ENCODE measurements at regions not wholly inside any gene's neighbourhood (a gene's known extent, or its start where the extent isn't known, plus 50 kb on each side); places are given as distances from the start of the nearest gene placed in this dataset.

DNA sequence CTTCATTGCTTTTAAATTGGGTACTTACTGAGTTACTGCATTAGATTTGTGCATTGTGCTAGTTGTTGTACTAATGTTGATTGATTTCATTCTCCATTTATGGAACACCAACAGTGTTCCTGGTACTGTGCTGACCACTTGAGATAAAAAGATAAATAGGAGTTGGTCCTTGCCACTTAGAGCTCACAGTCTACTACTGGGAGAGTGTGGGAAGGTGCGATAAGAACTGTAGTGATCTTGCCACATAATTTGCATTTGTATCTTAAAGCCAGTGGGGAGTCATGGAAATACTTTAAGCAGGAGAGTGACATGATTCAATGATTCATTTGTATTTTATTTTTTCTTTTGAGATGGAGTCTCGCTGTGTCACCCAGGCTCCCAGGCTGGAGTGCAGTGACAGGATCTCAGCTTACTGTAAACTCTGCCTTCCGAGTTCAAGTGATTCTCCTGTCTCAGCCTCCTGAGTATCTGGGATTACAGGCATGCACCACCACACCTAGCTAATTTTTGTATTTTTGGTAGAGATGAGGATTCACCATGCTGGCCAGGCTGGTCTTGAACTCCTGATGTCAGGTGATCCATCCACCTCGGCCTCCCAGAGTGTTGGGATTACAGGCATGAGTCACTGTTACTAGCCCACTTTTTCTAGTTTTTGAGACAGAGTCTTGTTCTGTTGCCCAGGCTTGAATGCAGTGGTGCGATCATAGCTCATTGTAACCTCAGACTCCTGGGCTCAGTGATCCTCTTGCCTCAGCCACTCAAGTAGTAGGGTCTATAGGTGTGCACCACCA is 51.2 kb upstream of the TMEM248 start:
- H3K9me3 ChIP-seq (ENCODE audit: control insufficient read depth in 4 of 4, insufficient read depth in 3 of 4, low read length in 3 of 4), result no peaks in the 10 kb centered on the region
- 83 to 90% methylated on average over 5 of the region's 5 CpGs for WGBS, 2 donors
- DNase-seq (no peak), ATAC-seq (ENCODE audit: insufficient read depth, low FRiP score) (peak; percentile 58)
- H3K4me3 ChIP-seq, result no peak overlapping the region
- no peaks in the 10 kb centered on the region for H3K36me3 ChIP-seq (ENCODE audit: control insufficient read depth in 4 of 4, insufficient read depth in 4 of 4, low read length in 4 of 4)
- no peaks in the 10 kb centered on the region for H3K27me3 ChIP-seq (ENCODE audit: control insufficient read depth in 3 of 3, insufficient read depth in 3 of 3, low read length in 2 of 3)
- H3K9ac ChIP-seq (ENCODE audit: insufficient read depth in 1 of 2, low read length in 2 of 2), result no peak overlapping the region
- TF ChIP-seq, protein P1, sequence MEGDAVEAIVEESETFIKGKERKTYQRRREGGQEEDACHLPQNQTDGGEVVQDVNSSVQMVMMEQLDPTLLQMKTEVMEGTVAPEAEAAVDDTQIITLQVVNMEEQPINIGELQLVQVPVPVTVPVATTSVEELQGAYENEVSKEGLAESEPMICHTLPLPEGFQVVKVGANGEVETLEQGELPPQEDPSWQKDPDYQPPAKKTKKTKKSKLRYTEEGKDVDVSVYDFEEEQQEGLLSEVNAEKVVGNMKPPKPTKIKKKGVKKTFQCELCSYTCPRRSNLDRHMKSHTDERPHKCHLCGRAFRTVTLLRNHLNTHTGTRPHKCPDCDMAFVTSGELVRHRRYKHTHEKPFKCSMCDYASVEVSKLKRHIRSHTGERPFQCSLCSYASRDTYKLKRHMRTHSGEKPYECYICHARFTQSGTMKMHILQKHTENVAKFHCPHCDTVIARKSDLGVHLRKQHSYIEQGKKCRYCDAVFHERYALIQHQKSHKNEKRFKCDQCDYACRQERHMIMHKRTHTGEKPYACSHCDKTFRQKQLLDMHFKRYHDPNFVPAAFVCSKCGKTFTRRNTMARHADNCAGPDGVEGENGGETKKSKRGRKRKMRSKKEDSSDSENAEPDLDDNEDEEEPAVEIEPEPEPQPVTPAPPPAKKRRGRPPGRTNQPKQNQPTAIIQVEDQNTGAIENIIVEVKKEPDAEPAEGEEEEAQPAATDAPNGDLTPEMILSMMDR (IDR thresholded peaks at IDR 0.05; ENCODE audit: control extremely low read depth, extremely low read depth), result no peak
- no peak overlapping the region for H3K27ac ChIP-seq (ENCODE audit: low read depth in 1 of 2, low read length in 1 of 2)
- peaks cover 0 to 1% (median 0%) of the 10 kb centered on the region in 5 donors for H3K4me1 ChIP-seq (ENCODE audit: control insufficient read depth in 5 of 5, insufficient read depth in 5 of 5, low read length in 5 of 5)

DNA sequence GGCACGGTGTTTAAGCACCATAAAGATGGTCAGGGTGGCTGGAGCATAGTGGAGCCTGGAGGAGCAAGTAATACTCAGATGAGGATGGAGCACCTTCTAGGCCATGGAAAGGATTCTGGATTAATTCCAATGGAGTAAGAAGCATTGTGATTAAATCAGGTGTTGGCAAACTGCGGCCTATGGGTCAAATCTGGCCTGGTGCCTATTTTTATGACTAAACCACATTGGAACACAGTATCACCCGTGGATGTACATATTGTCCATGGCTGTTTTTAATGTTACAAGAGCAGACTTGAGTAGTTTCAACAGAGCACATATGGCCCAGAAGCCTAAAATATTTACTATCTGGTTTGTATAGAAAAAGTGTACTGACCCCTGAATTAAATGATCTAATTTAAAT is 49.9 kb upstream of the TMEM248 start:
- TF ChIP-seq, protein P1 (IDR thresholded peaks at IDR 0.05; ENCODE audit: control extremely low read depth, extremely low read depth), result no peak
- no peak overlapping the region for H3K27ac ChIP-seq (ENCODE audit: low read depth in 1 of 2, low read length in 1 of 2)
- DNase-seq, result no peak
- peaks cover 0 to 1% (median 0%) of the 10 kb centered on the region in 5 donors for H3K4me1 ChIP-seq (ENCODE audit: control insufficient read depth in 5 of 5, insufficient read depth in 5 of 5, low read length in 5 of 5)
- WGBS, 2 donors, result 94 to 96% methylated on average over 3 of the region's 3 CpGs
- H3K36me3 ChIP-seq (ENCODE audit: control insufficient read depth in 4 of 4, insufficient read depth in 4 of 4, low read length in 4 of 4), result no peaks in the 10 kb centered on the region
- no peak overlapping the region for H3K4me3 ChIP-seq
- no peak for ATAC-seq (ENCODE audit: insufficient read depth, low FRiP score)
- no peaks in the 10 kb centered on the region for H3K27me3 ChIP-seq (ENCODE audit: control insufficient read depth in 3 of 3, insufficient read depth in 3 of 3, low read length in 2 of 3)
- H3K9me3 ChIP-seq (ENCODE audit: control insufficient read depth in 4 of 4, insufficient read depth in 3 of 4, low read length in 3 of 4), result no peaks in the 10 kb centered on the region
- no peak overlapping the region for H3K9ac ChIP-seq (ENCODE audit: insufficient read depth in 1 of 2, low read length in 2 of 2)

All from lung (tissue), 11 donors.